BJ (cell line): ENCODE measurements at regions not wholly inside any gene's neighbourhood (a gene's known extent, or its start where the extent isn't known, plus 50 kb on each side); places are given as distances from the start of the nearest gene placed in this dataset.
"Not testable (repeated sequence)": the region's sequence is repeated elsewhere in the genome, so short reads cannot be mapped to it uniquely, and the experiment has no call there.

Experiments used
- CTCF ChIA-PET: fragments of 350-600 bp; formaldehyde crosslinking; extraction: SDS; loops from one replicate; lab custom pipeline; 2021; ENCODE audit warnings: antibody characterized with exemption, inconsistent platforms; lab: Yijun Ruan, JAX
- POLR2A ChIA-PET: fragments of 300-600 bp; sonication (Branson Sonifier 250); formaldehyde crosslinking; extraction: SDS; loops from one replicate; lab custom pipeline; 2021; ENCODE audit warnings: antibody characterized with exemption; lab: Charles Lee
- DNase-seq: peaks from one replicate; pipeline ENCODE4 v3.0.0-alpha.2; 2011; ENCODE audit warnings: low read depth
- H3K27me3 ChIP-seq: 2 replicates; pipeline ENCODE4 v1.6.0; 2011; ENCODE audit warnings: low read length; ENCODE audit not compliant: control insufficient read depth, insufficient read depth
- H3K36me3 ChIP-seq: 2 replicates; pipeline ENCODE4 v1.5.1; 2011; ENCODE audit warnings: low read length; ENCODE audit not compliant: control insufficient read depth, insufficient read depth
- H3K4me3 ChIP-seq: 2 replicates; pipeline ENCODE4 v1.5.1; 2011; ENCODE audit warnings: low read depth, mild to moderate bottlenecking, control low read depth, low read length
- CTCF ChIP-seq: IDR thresholded peaks from 2 replicates; pipeline ENCODE4 v1.5.1; 2011; ENCODE audit warnings: low read depth, mild to moderate bottlenecking, control low read depth, inconsistent platforms, low read length, moderate library complexity; ENCODE audit not compliant: insufficient read depth

GRCh38 chr3:152772674-152773225, 62.2 kb upstream of the P2RY1 start:
- ChIA-PET CTCF (no interaction called here), POLR2A (no interaction called here)
- no peak overlapping the region for H3K4me3 ChIP-seq

GRCh38 chr3:152773633-152774032, 61.3 kb upstream of the P2RY1 start:
- no peak for DNase-seq
- ChIA-PET POLR2A (no interaction called here), CTCF (no interaction called here)
- H3K4me3 ChIP-seq, result no peak overlapping the region
- no peaks in the 10 kb centered on the region for H3K36me3 ChIP-seq
- no peaks in the 10 kb centered on the region for H3K27me3 ChIP-seq
- no peak for TF ChIP-seq CTCF

More at GRCh38 chr3:152772674-152773225, 62.2 kb upstream of the P2RY1 start:
- Histone ChIP-seq H3K36me3 (no peaks in the 10 kb centered on the region), H3K27me3 (no peaks in the 10 kb centered on the region)
- TF ChIP-seq CTCF, result no peak
- no peak for DNase-seq

GRCh38 chr3:152774230-152774629, 60.7 kb upstream of the P2RY1 start:
- CTCF ChIA-PET, result interaction anchor here (0.6 kb wide), 1 partner anchor 157 kb away, joined by 3 read pairs; no protein-coding TSS in a partner anchor
- POLR2A ChIA-PET, H3K36me3 ChIP-seq, H3K4me3 ChIP-seq, H3K27me3 ChIP-seq, DNase-seq: not testable (repeated sequence)

- DNase-seq, result no peak
- ChIA-PET POLR2A (no interaction called here), CTCF (interaction anchor here (0.6 kb wide), 1 partner anchor 65 kb away, joined by 3 read pairs; no protein-coding TSS in a partner anchor)
- H3K27me3 ChIP-seq, result no peaks in the 10 kb centered on the region
- H3K36me3 ChIP-seq, result no peaks in the 10 kb centered on the region
- TF ChIP-seq CTCF, result no peak
- no peak overlapping the region for H3K4me3 ChIP-seq
These were observed 56.9 kb upstream of the P2RY1 start for GRCh38 chr3:152778022-152778421.

- CTCF ChIA-PET, result no interaction called here
- POLR2A ChIA-PET, result no interaction called here
- no peak for TF ChIP-seq CTCF
- Histone ChIP-seq H3K4me3 (no peak overlapping the region), H3K36me3 (no peaks in the 10 kb centered on the region), H3K27me3 (no peaks in the 10 kb centered on the region)
- DNase-seq, result no peak
These were observed 55.3 kb upstream of the P2RY1 start for GRCh38 chr3:152779653-152780052.

- Histone ChIP-seq H3K27me3 (no peaks in the 10 kb centered on the region), H3K36me3 (no peaks in the 10 kb centered on the region), H3K4me3 (no peak overlapping the region)
- no peak for DNase-seq
- POLR2A ChIA-PET, result no interaction called here
- TF ChIP-seq CTCF, result no peak
- CTCF ChIA-PET, result no interaction called here
These were observed 54.4 kb upstream of the P2RY1 start for GRCh38 chr3:152780553-152780952.
